Caco-2 (cell line): ENCODE measurements at regions not wholly inside any gene's neighbourhood (a gene's known extent, or its start where the extent isn't known, plus 50 kb on each side); places are given as distances from the start of the nearest gene placed in this dataset.

Source experiments
- BruUV-seq: library from RNA; stranded (reverse); fragments of 400-500 nt; replicated peaks from 2 replicates; lab custom pipeline; 2021; lab: Mats Ljungman, UMichigan
- CTCF ChIA-PET: fragments of 300-600 bp; sonication (Branson Sonifier 250); formaldehyde crosslinking; loops from one replicate; lab custom pipeline; 2022; ENCODE audit warnings: antibody characterized with exemption; lab: Charles Lee
- POLR2A ChIA-PET: fragments of 300-600 bp; sonication (Branson Sonifier 250); formaldehyde crosslinking; loops from one replicate; lab custom pipeline; 2022; ENCODE audit warnings: antibody characterized with exemption; lab: Charles Lee
- DNase-seq, 2 experiments: peaks; one replicate each; pipeline versions ENCODE4 v3.0.0 to v3.0.0-alpha.2; 2020 to 2022
- H3K27me3 ChIP-seq: replicated peaks from 2 replicates; pipeline ENCODE4 v1.6.0; 2011; ENCODE audit warnings: low read length; ENCODE audit not compliant: control insufficient read depth, insufficient read depth
- H3K36me3 ChIP-seq: 2 replicates; pipeline ENCODE4 v1.5.1; 2011; ENCODE audit warnings: low read length; ENCODE audit not compliant: control insufficient read depth, insufficient read depth
- H3K4me1 ChIP-seq: fragments of 250-450 bp; sonication (Bioruptor Pico); 2 replicates; pipeline ENCODE4 v1.5.1; 2020; ENCODE audit warnings: mild to moderate bottlenecking
- H3K4me3 ChIP-seq: 2 replicates; pipeline ENCODE4 v1.5.1; 2011; ENCODE audit warnings: low read depth, mild to moderate bottlenecking, control low read depth, low read length
- H3K9me3 ChIP-seq: fragments of 250-450 bp; sonication (Bioruptor Pico); 2 replicates; pipeline ENCODE4 v1.5.1; 2020; ENCODE audit warnings: mild to moderate bottlenecking, moderate library complexity
- H3K27ac Mint-ChIP-seq: one replicate; pipeline ENCODE4 v1.8.0; 2022; ENCODE audit warnings: mixed read lengths; ENCODE audit not compliant: unreplicated experiment
- H3K27me3 Mint-ChIP-seq: one replicate; pipeline ENCODE4 v1.8.0; 2022; ENCODE audit warnings: mixed read lengths; ENCODE audit not compliant: insufficient read depth, unreplicated experiment
- H3K36me3 Mint-ChIP-seq: one replicate; pipeline ENCODE4 v1.8.0; 2022; ENCODE audit warnings: mild to moderate bottlenecking, mixed read lengths; ENCODE audit not compliant: insufficient read depth, unreplicated experiment
- H3K4me1 Mint-ChIP-seq: one replicate; pipeline ENCODE4 v1.8.0; 2022; ENCODE audit warnings: low read depth, mixed read lengths; ENCODE audit not compliant: unreplicated experiment
- H3K4me3 Mint-ChIP-seq: one replicate; pipeline ENCODE4 v1.8.0; 2022; ENCODE audit warnings: mild to moderate bottlenecking, moderate library complexity, mixed read lengths; ENCODE audit not compliant: unreplicated experiment
- H3K9me3 Mint-ChIP-seq: one replicate; pipeline ENCODE4 v1.8.0; 2022; ENCODE audit warnings: mixed read lengths; ENCODE audit not compliant: unreplicated experiment
- CTCF ChIP-seq, 2 experiments: fragments of 200-600 bp in 1 of 2; IDR thresholded peaks; 1 replicate in 1 of 2; 2 replicates in 1 of 2; pipeline versions ENCODE4 v1.5.1 to v1.8.0; 2011 to 2022; ENCODE audit warnings: antibody characterized with exemption in 1 of 2, control low read depth in 1 of 2, inconsistent platforms in 1 of 2, low read depth in 1 of 2, low read length in 1 of 2, mild to moderate bottlenecking in 1 of 2, moderate library complexity in 1 of 2; ENCODE audit not compliant: insufficient read depth in 1 of 2, severe bottlenecking in 1 of 2, unreplicated experiment in 1 of 2
- intact Hi-C: fragments of 100-400 bp; cut with micrococcal nuclease; formaldehyde crosslinking; loops from one replicate; pipeline ENCODE4 v1.10.0; 2022; ENCODE audit not compliant: unreplicated experiment

GRCh38 chr2:211149731-211150130, 593.3 kb downstream of the CPS1 start:
- Histone ChIP-seq H3K27me3 (no peaks in the 10 kb centered on the region), H3K9me3 (no peaks in the 10 kb centered on the region), H3K4me1 (no peaks in the 10 kb centered on the region), H3K36me3 (no peaks in the 10 kb centered on the region), H3K4me3 (no peak overlapping the region)
- no peak for DNase-seq
- Mint-ChIP-seq H3K27me3 (peaks cover 2% of the 10 kb centered on the region), H3K36me3 (no peaks in the 10 kb centered on the region), H3K4me1 (no peaks in the 10 kb centered on the region), H3K27ac (no peak overlapping the region), H3K4me3 (no peak overlapping the region), H3K9me3 (no peaks in the 10 kb centered on the region)
- CTCF ChIA-PET, result no interaction called here
- no TSS peak for BruUV-seq
- POLR2A ChIA-PET, result no interaction called here
- intact Hi-C loops, result no loop called here
- no peak for TF ChIP-seq CTCF (IDR thresholded peaks at IDR 0.05; ENCODE audit: insufficient read depth in 1 of 2, low read depth in 1 of 2, low read length in 1 of 2, severe bottlenecking in 1 of 2, unreplicated experiment in 1 of 2)

DNA sequence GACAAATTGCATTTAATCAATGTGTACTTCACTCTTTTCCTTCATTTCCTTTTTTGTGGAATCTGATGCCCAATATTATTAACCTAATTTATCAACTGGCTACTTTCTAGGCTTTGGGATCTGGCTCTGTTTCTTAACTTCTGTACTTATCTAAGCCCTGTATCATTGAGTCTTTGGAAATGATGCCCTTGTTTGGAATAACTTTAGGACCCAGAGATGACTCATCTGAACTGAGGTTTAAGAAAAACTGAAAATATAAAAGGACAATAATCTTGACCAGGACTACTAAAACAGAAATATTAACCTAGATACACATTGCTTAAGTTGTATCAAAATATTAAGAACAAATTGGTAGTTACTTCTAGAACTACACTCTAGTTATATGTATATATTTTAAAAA, 600.8 kb downstream of the CPS1 start:
- Histone ChIP-seq H3K36me3 (no peaks in the 10 kb centered on the region), H3K4me3 (no peak overlapping the region), H3K9me3 (no peaks in the 10 kb centered on the region), H3K27me3 (no peaks in the 10 kb centered on the region), H3K4me1 (no peaks in the 10 kb centered on the region)
- H3K9me3 Mint-ChIP-seq, result no peaks in the 10 kb centered on the region
- no peak overlapping the region for H3K27ac Mint-ChIP-seq
- intact Hi-C loops, result no loop called here
- no peaks in the 10 kb centered on the region for H3K4me1 Mint-ChIP-seq
- H3K4me3 Mint-ChIP-seq, result no peak overlapping the region
- no TSS peak for BruUV-seq
- H3K27me3 Mint-ChIP-seq, result peaks cover 2% of the 10 kb centered on the region
- no peaks in the 10 kb centered on the region for H3K36me3 Mint-ChIP-seq
- ChIA-PET CTCF (no interaction called here), POLR2A (no interaction called here)
- no peak for DNase-seq
- no peak for TF ChIP-seq CTCF (IDR thresholded peaks at IDR 0.05; ENCODE audit: insufficient read depth in 1 of 2, low read depth in 1 of 2, low read length in 1 of 2, severe bottlenecking in 1 of 2, unreplicated experiment in 1 of 2)

DNA sequence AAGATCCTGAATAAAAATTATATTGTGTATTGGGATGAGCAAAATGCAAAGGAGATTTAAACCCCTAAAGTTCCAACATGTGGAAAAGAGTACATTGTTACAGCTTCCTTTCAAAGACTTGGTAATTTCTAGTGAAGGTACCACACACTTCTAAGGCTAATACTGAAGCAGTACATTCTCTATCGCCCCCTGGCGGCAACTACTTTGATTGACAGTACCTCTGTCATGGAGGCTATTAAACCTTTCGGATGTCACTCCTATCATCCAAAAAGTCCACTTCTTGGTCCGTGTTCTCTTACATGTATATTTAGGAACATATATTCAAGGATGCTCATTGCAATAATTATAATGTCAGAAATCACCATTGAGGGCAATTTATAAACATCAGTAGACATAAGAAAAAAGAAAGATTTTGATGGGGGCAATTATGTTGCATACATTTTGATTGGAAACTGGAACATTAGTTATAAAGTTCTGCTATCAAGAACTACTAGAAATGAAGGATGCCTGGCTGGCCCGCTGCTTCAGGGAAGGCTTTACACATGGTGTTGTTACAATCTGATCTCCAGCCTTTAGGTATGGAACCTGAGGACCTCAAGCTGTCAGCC, 601.6 kb downstream of the CPS1 start:
- no peaks in the 10 kb centered on the region for H3K4me1 Mint-ChIP-seq
- no peaks in the 10 kb centered on the region for H3K27me3 ChIP-seq
- H3K27me3 Mint-ChIP-seq, result no peaks in the 10 kb centered on the region
- no peaks in the 10 kb centered on the region for H3K9me3 ChIP-seq
- H3K4me3 Mint-ChIP-seq, result no peak overlapping the region
- H3K36me3 ChIP-seq, result no peaks in the 10 kb centered on the region
- BruUV-seq, result no TSS peak
- DNase-seq, result peak; percentile 71 to 75
- TF ChIP-seq CTCF (IDR thresholded peaks at IDR 0.05; ENCODE audit: insufficient read depth in 1 of 2, low read depth in 1 of 2, low read length in 1 of 2, severe bottlenecking in 1 of 2, unreplicated experiment in 1 of 2), result peak; percentile 76 to 84
- H3K9me3 Mint-ChIP-seq, result no peaks in the 10 kb centered on the region
- H3K36me3 Mint-ChIP-seq, result no peaks in the 10 kb centered on the region
- no peaks in the 10 kb centered on the region for H3K4me1 ChIP-seq
- H3K27ac Mint-ChIP-seq, result no peak overlapping the region
- CTCF ChIA-PET, result no interaction called here
- POLR2A ChIA-PET, result no interaction called here
- intact Hi-C loops, result loop anchor here (1.0 kb wide), 3 partner anchors 73 to 541 kb away; no protein-coding TSS in a partner anchor
- no peak overlapping the region for H3K4me3 ChIP-seq
